ENCODE measurements at regions not wholly inside any gene's neighbourhood (a gene's known extent, or its start where the extent isn't known, plus 50 kb on each side); places are given as distances from the start of the nearest gene placed in this dataset.

DNA sequence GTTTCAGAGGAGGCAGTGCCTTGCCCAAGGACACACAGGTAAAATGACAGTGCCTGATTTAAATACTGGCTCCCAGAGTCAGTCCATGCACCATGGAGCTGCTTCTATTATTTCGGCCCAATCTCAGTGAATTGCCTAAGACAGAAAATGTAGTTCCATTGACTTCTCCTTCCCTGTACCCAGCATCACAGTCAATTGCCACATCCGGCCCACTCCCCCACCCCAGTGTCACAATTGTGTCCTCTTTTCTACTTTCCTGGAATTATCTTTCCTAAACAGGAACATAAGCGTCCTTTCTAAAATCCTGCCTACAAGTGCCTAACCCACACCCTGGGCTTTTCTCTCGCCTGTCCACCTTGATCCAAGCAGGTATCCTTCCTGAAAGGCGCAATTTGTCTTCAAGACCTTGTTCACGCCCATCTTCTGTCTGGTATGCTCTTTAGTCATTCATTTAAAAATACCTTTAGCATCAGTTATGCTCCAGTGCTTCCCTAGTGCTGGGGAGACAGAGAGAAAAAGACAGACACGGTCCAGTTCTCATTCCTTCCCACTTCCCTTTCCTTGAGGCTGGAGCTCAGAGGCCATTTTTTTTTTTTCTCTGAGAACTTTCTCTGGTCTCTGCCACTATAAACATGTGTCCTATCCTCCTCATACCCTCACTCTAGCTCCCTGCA lies 411.4 kb downstream of the LIG4 start:
- DNase-seq: no peak

More for the DNA sequence above, 411.4 kb downstream of the LIG4 start:
- Histone ChIP-seq H3K9me2 (no peaks in the 10 kb centered on the region; the same call in 1 of the 2 replicates), H3K9me3 (no peaks in the 10 kb centered on the region; the same call in 1 of the 2 replicates), H3K27ac (ENCODE audit: low read depth in 2 of 2, low read length in 1 of 2) (no peak overlapping the region), H2AFZ (ENCODE audit: low read depth) (no peak overlapping the region), H3K4me1 (ENCODE audit: control insufficient read depth in 1 of 2, insufficient read depth in 2 of 2, low read depth in 1 of 2, low read length in 1 of 2) (peaks cover 0 to 11% of the 10 kb centered on the region in 2 experiments; a peak in 3 of 4 replicates), H3K4me2 (no peak overlapping the region), H3K27me3 (ENCODE audit: insufficient read depth) (no peaks in the 10 kb centered on the region), H4K20me1 (ENCODE audit: insufficient read depth) (peaks cover 3% of the 10 kb centered on the region; the same call in 1 of the 2 replicates), H3K9ac (no peak overlapping the region), H3K79me2 (ENCODE audit: insufficient read depth) (peaks cover 75% of the 10 kb centered on the region), H3K4me3 (ENCODE audit: low read depth in 2 of 2, low read length in 1 of 2) (no peak overlapping the region), H3K36me3 (replicated peaks in 1 of 2; ENCODE audit: control insufficient read depth in 1 of 2, insufficient read depth in 2 of 2, low read length in 1 of 2) (peaks cover 0 to 5% of the 10 kb centered on the region in 2 experiments), H3F3A (replicated peaks; ENCODE audit: insufficient read depth) (peaks cover 2% of the 10 kb centered on the region)
- 91% methylated on average over 7 of the region's 7 CpGs for WGBS (ENCODE audit: low lambda C conversion rate)
- ChIA-PET CTCF (interaction anchor here (1.0 kb wide), 1 partner anchor 16 kb away, joined by 3 read pairs; no protein-coding TSS in a partner anchor), POLR2A (no interaction called here)
- TF ChIP-seq TCF12 (IDR thresholded peaks at IDR 0.05) (no peak), GABPA (IDR thresholded peaks at IDR 0.05; ENCODE audit: low read depth) (no peak), CHD2 (IDR thresholded peaks at IDR 0.05; ENCODE audit: low read length, partially characterized antibody) (no peak), NRF1 (IDR thresholded peaks at IDR 0.05; ENCODE audit: low read depth, low read length) (no peak), NFIC (IDR thresholded peaks at IDR 0.05; ENCODE audit: borderline replicate concordance) (no peak), RXRA (IDR thresholded peaks at IDR 0.05; ENCODE audit: borderline replicate concordance, low read depth) (no peak), MXI1 (IDR thresholded peaks at IDR 0.05; ENCODE audit: low read depth, low read length) (no peak), ELF1 (IDR thresholded peaks at IDR 0.05) (no peak), POLR2AphosphoS5 (IDR thresholded peaks at IDR 0.05; ENCODE audit: low read depth, low read length) (no peak), YY1 (IDR thresholded peaks at IDR 0.05; ENCODE audit: low read depth) (no peak), GATA2 (CRISPR knock-in tag; IDR thresholded peaks at IDR 0.05) (no peak), SMC3 (IDR thresholded peaks at IDR 0.05; ENCODE audit: low read depth, low read length) (no peak), SIN3A (IDR thresholded peaks at IDR 0.05; ENCODE audit: borderline replicate concordance, low read depth, low read length) (no peak), FOXM1 (IDR thresholded peaks at IDR 0.05; ENCODE audit: low read depth) (no peak), MEF2A (IDR thresholded peaks at IDR 0.05; ENCODE audit: borderline replicate concordance, low read depth) (no peak), EP300 (IDR thresholded peaks at IDR 0.05; ENCODE audit: borderline replicate concordance in 1 of 2, low read depth in 1 of 2, low read length in 1 of 2) (no peak), FOSL2 (IDR thresholded peaks at IDR 0.05; ENCODE audit: borderline replicate concordance, low read depth) (no peak)
- TF ChIP-seq, protein P1, sequence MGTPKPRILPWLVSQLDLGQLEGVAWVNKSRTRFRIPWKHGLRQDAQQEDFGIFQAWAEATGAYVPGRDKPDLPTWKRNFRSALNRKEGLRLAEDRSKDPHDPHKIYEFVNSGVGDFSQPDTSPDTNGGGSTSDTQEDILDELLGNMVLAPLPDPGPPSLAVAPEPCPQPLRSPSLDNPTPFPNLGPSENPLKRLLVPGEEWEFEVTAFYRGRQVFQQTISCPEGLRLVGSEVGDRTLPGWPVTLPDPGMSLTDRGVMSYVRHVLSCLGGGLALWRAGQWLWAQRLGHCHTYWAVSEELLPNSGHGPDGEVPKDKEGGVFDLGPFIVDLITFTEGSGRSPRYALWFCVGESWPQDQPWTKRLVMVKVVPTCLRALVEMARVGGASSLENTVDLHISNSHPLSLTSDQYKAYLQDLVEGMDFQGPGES (IDR thresholded peaks at IDR 0.05; ENCODE audit: low read depth, low read length): no peak
- TF ChIP-seq, protein P2, sequence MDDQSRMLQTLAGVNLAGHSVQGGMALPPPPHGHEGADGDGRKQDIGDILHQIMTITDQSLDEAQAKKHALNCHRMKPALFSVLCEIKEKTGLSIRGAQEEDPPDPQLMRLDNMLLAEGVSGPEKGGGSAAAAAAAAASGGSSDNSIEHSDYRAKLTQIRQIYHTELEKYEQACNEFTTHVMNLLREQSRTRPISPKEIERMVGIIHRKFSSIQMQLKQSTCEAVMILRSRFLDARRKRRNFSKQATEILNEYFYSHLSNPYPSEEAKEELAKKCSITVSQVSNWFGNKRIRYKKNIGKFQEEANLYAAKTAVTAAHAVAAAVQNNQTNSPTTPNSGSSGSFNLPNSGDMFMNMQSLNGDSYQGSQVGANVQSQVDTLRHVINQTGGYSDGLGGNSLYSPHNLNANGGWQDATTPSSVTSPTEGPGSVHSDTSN (IDR thresholded peaks at IDR 0.05): no peak
- TF ChIP-seq, protein P3, sequence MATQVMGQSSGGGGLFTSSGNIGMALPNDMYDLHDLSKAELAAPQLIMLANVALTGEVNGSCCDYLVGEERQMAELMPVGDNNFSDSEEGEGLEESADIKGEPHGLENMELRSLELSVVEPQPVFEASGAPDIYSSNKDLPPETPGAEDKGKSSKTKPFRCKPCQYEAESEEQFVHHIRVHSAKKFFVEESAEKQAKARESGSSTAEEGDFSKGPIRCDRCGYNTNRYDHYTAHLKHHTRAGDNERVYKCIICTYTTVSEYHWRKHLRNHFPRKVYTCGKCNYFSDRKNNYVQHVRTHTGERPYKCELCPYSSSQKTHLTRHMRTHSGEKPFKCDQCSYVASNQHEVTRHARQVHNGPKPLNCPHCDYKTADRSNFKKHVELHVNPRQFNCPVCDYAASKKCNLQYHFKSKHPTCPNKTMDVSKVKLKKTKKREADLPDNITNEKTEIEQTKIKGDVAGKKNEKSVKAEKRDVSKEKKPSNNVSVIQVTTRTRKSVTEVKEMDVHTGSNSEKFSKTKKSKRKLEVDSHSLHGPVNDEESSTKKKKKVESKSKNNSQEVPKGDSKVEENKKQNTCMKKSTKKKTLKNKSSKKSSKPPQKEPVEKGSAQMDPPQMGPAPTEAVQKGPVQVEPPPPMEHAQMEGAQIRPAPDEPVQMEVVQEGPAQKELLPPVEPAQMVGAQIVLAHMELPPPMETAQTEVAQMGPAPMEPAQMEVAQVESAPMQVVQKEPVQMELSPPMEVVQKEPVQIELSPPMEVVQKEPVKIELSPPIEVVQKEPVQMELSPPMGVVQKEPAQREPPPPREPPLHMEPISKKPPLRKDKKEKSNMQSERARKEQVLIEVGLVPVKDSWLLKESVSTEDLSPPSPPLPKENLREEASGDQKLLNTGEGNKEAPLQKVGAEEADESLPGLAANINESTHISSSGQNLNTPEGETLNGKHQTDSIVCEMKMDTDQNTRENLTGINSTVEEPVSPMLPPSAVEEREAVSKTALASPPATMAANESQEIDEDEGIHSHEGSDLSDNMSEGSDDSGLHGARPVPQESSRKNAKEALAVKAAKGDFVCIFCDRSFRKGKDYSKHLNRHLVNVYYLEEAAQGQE (IDR thresholded peaks at IDR 0.05; ENCODE audit: low read depth, low read length): no peak
